ENCODE measurements at regions not wholly inside any gene's neighbourhood (a gene's known extent, or its start where the extent isn't known, plus 50 kb on each side); places are given as distances from the start of the nearest gene placed in this dataset.

GRCh38 chr3:193981504-193981903 is 154.4 kb upstream of the HES1 start:
- TF ChIP-seq POLR2A (IDR thresholded peaks at IDR 0.05; ENCODE audit: low read depth, low read length) (no peak), POLR2AphosphoS5 (IDR thresholded peaks at IDR 0.05; ENCODE audit: low read depth, low read length) (no peak)

Data from GM12892 (cell line).